HepG2 (cell line): ENCODE measurements at regions not wholly inside any gene's neighbourhood (a gene's known extent, or its start where the extent isn't known, plus 50 kb on each side); places are given as distances from the start of the nearest gene placed in this dataset.

Experiments
- ATAC-seq: fragments of 200-7000 bp; cut with Tn5 transposase; 3 replicates; pipeline ENCODE4 v1.9.1; 2020; ENCODE audit warnings: mild to moderate bottlenecking, moderate library complexity
- BruUV-seq: library from RNA; stranded (reverse); fragments of 400-500 nt; replicated peaks from 2 replicates; lab custom pipeline; 2021; lab: Mats Ljungman, UMichigan
- CTCF ChIA-PET: fragments of 300-600 bp; formaldehyde crosslinking; extraction: SDS; loops from one replicate; lab custom pipeline; 2021; ENCODE audit warnings: low total read pairs, inconsistent platforms, low intra/inter-chr PET ratio; lab: Yijun Ruan, JAX
- POLR2A ChIA-PET: fragments of 350-600 bp; sonication (Branson Sonifier 250); formaldehyde crosslinking; loops from one replicate; lab custom pipeline; 2020; ENCODE audit warnings: antibody characterized with exemption, inconsistent platforms; lab: Yijun Ruan, JAX
- DNase-seq: peaks from one replicate; pipeline ENCODE4 v3.0.0-alpha.2; 2015; ENCODE audit warnings: low spot score
- FAIRE-seq: peaks from 3 replicates; lab custom pipeline; 2011; peaks lifted over from hg19 to GRCh38; lab: Jason Lieb, UNC
- H2AFZ ChIP-seq: one replicate; pipeline ENCODE4 v1.6.1; 2011; ENCODE audit warnings: low read length, inconsistent platforms
- H3K27ac ChIP-seq: fragments of 300-600 bp; 3 replicates; pipeline ENCODE4 v1.8.0; 2011; ENCODE audit warnings: mixed run types, mild to moderate bottlenecking, mixed read lengths, low read length, inconsistent platforms; ENCODE audit not compliant: insufficient read depth; ENCODE audit errors: extremely low read length
- H3K27me3 ChIP-seq, 2 experiments: fragments of 200-600 bp in 1 of 2; 2 replicates in 1 of 2; 3 replicates in 1 of 2; pipeline versions ENCODE4 v1.6.0 to v1.8.0; 2011; ENCODE audit warnings: low read length in 2 of 2, mild to moderate bottlenecking in 2 of 2, moderate library complexity in 2 of 2, inconsistent platforms in 1 of 2; ENCODE audit not compliant: insufficient read depth in 2 of 2, control insufficient read depth in 1 of 2
- H3K36me3 ChIP-seq, 2 experiments: fragments of 200-600 bp in 1 of 2; replicated peaks in 1 of 2; 2 replicates in 1 of 2; 3 replicates in 1 of 2; pipeline versions ENCODE4 v1.5.1 to v1.8.0; 2011; ENCODE audit warnings: low read length in 2 of 2, inconsistent platforms in 1 of 2; ENCODE audit not compliant: insufficient read depth in 2 of 2, control insufficient read depth in 1 of 2
- H3K4me1 ChIP-seq: 2 replicates; pipeline ENCODE4 v1.5.1; 2012; ENCODE audit warnings: low read length, inconsistent platforms; ENCODE audit not compliant: insufficient read depth
- H3K4me2 ChIP-seq: 2 replicates; pipeline ENCODE4 v1.6.0; 2011; ENCODE audit warnings: low read depth, low read length, inconsistent platforms
- H3K4me3 ChIP-seq, 3 experiments: fragments of 200-600 bp in 1 of 3; sonication (generic), shearing (Covaris generic) in 1 of 3; replicated peaks in 1 of 3; 2 replicates each; pipeline ENCODE4 v1.5.1; 2011 to 2016; ENCODE audit warnings: low read length in 3 of 3, inconsistent platforms in 2 of 3, low read depth in 2 of 3, mild to moderate bottlenecking in 2 of 3, control low read depth in 1 of 3, mixed read lengths in 1 of 3; ENCODE audit not compliant: insufficient read depth in 1 of 3
- H3K79me2 ChIP-seq: one replicate; pipeline ENCODE4 v1.6.1; 2011; ENCODE audit warnings: low read length, inconsistent platforms; ENCODE audit not compliant: insufficient read depth
- H3K9ac ChIP-seq: 2 replicates; pipeline ENCODE4 v1.6.0; 2011; ENCODE audit warnings: mild to moderate bottlenecking, low read depth, low read length, inconsistent platforms; ENCODE audit not compliant: insufficient read depth
- H3K9me3 ChIP-seq: 2 replicates; pipeline ENCODE4 v1.5.1; 2012; ENCODE audit warnings: mild to moderate bottlenecking, low read length
- H4K20me1 ChIP-seq: 2 replicates; pipeline ENCODE4 v1.6.0; 2011; ENCODE audit warnings: inconsistent platforms, mild to moderate bottlenecking, low read length, moderate library complexity; ENCODE audit not compliant: insufficient read depth
- GZF1 ChIP-seq: sonication (generic); formaldehyde crosslinking; IDR thresholded peaks from 2 replicates; pipeline ENCODE4 v1.5.1; 2020; ENCODE audit warnings: mild to moderate bottlenecking, missing genetic modification reagents
- HNRNPK ChIP-seq: fragments of 200-400 bp; formaldehyde crosslinking; IDR thresholded peaks from 2 replicates; pipeline ENCODE4 v1.6.1; 2018; ENCODE audit warnings: low read length, low read depth, moderate library complexity, mild to moderate bottlenecking; ENCODE audit not compliant: poor library complexity, severe bottlenecking
- POLR2AphosphoS5 ChIP-seq: IDR thresholded peaks from 2 replicates; pipeline ENCODE4 v1.6.1; 2012; ENCODE audit warnings: low read depth, low read length
- SETDB1 ChIP-seq: sonication (generic); formaldehyde crosslinking; IDR thresholded peaks from 2 replicates; pipeline ENCODE4 v1.5.1; 2020; ENCODE audit warnings: missing genetic modification reagents, mild to moderate bottlenecking, borderline replicate concordance
- SOX13 ChIP-seq, 3 experiments: fragments of 450-650 bp in 1 of 3; sonication (generic) in 1 of 3; formaldehyde crosslinking in 1 of 3; IDR thresholded peaks in 2 of 3; conservative IDR thresholded peaks in 1 of 3; 2 replicates each; pipeline versions ENCODE4 v1.5.0 to v1.6.1; 2016 to 2020; ENCODE audit warnings: antibody characterized with exemption in 1 of 3, mild to moderate bottlenecking in 1 of 3, missing compliant biosample characterization in 1 of 3, missing genetic modification reagents in 1 of 3, moderate library complexity in 1 of 3
- ZBTB7B ChIP-seq: sonication (generic); formaldehyde crosslinking; IDR thresholded peaks from 2 replicates; pipeline ENCODE4 v1.4.0; 2020; ENCODE audit warnings: missing genetic modification reagents
- ZKSCAN1 ChIP-seq: fragments of 150-350 bp; IDR thresholded peaks from 2 replicates; pipeline ENCODE4 v1.6.1; 2014; ENCODE audit warnings: low read length
- ZNF383 ChIP-seq: sonication (generic); formaldehyde crosslinking; IDR thresholded peaks from 2 replicates; pipeline ENCODE4 v1.4.0; 2020; ENCODE audit warnings: missing genetic modification reagents, mild to moderate bottlenecking, borderline replicate concordance
- ZNF713 ChIP-seq: sonication (generic); formaldehyde crosslinking; IDR thresholded peaks from 2 replicates; pipeline ENCODE4 v1.4.0; 2020; ENCODE audit warnings: mild to moderate bottlenecking, missing genetic modification reagents
- ZNF766 ChIP-seq: sonication (generic); formaldehyde crosslinking; IDR thresholded peaks from 2 replicates; pipeline ENCODE4 v1.5.0; 2020; ENCODE audit warnings: missing genetic modification reagents, borderline replicate concordance
- ZNF850 ChIP-seq: sonication (generic); formaldehyde crosslinking; conservative IDR thresholded peaks from 2 replicates; pipeline ENCODE4 v1.9.0; 2021; ENCODE audit warnings: mild to moderate bottlenecking, missing genetic modification reagents
- WGBS: methylation state at CpG from one replicate; pipeline ENCODE4 v1.1.6; 2017; ENCODE audit warnings: low lambda C conversion rate; 5-methylcytosine and 5-hydroxymethylcytosine counted together
- in situ Hi-C: cut with HindIII; loops from 2 replicates; pipeline ENCODE4 v1.10.0; 2017; ENCODE audit warnings: low pct_unique_long_range_greater_than_20kb; ENCODE audit not compliant: extremely low pct_ligation_motif_present
- intact Hi-C: fragments of 100-400 bp; cut with micrococcal nuclease; formaldehyde crosslinking; loops from one replicate; pipeline ENCODE4 v1.10.0; 2022; ENCODE audit not compliant: unreplicated experiment
- TF ChIP-seq, protein P1 (sequence below): sonication (generic); formaldehyde crosslinking; IDR thresholded peaks from 2 replicates; pipeline ENCODE4 v1.4.0; 2020; ENCODE audit warnings: low read depth, mild to moderate bottlenecking, missing genetic modification reagents
- TF ChIP-seq, protein P2 (sequence below): sonication (generic); formaldehyde crosslinking; IDR thresholded peaks from 2 replicates; pipeline ENCODE4 v1.8.1; 2023; ENCODE audit warnings: mild to moderate bottlenecking, missing genetic modification reagents
- TF ChIP-seq, protein P3 (sequence below): sonication (generic); formaldehyde crosslinking; IDR thresholded peaks from 2 replicates; pipeline ENCODE4 v1.4.0; 2020; ENCODE audit warnings: mild to moderate bottlenecking, low read depth, missing genetic modification reagents
- TF ChIP-seq, protein P4 (sequence below): IDR thresholded peaks from 2 replicates; pipeline ENCODE4 v1.6.1; 2012; ENCODE audit warnings: inconsistent platforms
- TF ChIP-seq, protein P5 (sequence below): IDR thresholded peaks from 2 replicates; pipeline ENCODE4 v1.6.1; 2016; ENCODE audit warnings: missing genetic modification reagents, missing compliant biosample characterization
- TF ChIP-seq, protein P6 (sequence below): sonication (generic); formaldehyde crosslinking; IDR thresholded peaks from 2 replicates; pipeline ENCODE4 v1.8.1; 2023; ENCODE audit warnings: mild to moderate bottlenecking, moderate library complexity, missing genetic modification reagents

DNA sequence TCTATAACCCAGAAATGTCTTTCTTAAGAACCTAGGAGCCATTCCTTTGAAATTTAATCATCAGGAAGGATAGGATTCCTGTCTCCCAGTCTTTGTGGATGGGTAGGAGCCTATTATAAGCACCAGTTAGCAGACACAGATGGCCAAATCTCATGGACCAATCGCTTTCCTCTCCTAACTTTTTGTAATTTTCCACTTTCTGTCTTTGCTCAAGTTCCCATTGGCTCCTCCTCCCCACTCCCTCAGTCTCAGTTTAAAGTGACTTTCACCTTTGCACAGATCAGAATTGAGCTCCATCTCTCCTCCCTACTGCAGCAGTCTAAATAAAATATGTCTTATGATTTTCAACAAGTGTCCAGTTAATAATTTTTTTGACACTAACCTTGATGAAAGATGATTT is 192.3 kb downstream of the HS3ST3A1 start:
- peak; percentile 51 for FAIRE-seq
- Histone ChIP-seq H3K9ac (no peak overlapping the region), H3K27me3 (no peaks in the 10 kb centered on the region), H3K27ac (peak overlapping the region; percentile 8), H4K20me1 (no peaks in the 10 kb centered on the region), H2AFZ (no peak overlapping the region), H3K4me1 (peaks cover 76% of the 10 kb centered on the region), H3K9me3 (no peaks in the 10 kb centered on the region), H3K4me3 (no peak overlapping the region), H3K36me3 (no peaks in the 10 kb centered on the region), H3K4me2 (no peak overlapping the region), H3K79me2 (no peaks in the 10 kb centered on the region)
- intact Hi-C loops (loop anchor here (10.0 kb wide), 1 partner anchor 55 kb away; no protein-coding TSS in a partner anchor), in situ Hi-C loops (no loop called here)
- no peak for DNase-seq
- POLR2A ChIA-PET: no interaction called here
- no TSS peak for BruUV-seq
- CTCF ChIA-PET: no interaction called here
- ATAC-seq: peak; percentile 33
- WGBS: 17% methylated on average over 1 of the region's 1 CpG
- TF ChIP-seq GZF1 (CRISPR knock-in tag) (no peak), SOX13 (IDR thresholded peaks at IDR 0.05) (no peak), SOX13 (CRISPR knock-in tag; conservative IDR thresholded peaks at IDR 0.05 in 1 of 2, IDR thresholded peaks at IDR 0.05 in 1 of 2) (no peak), ZNF850 (no peak), SETDB1 (CRISPR knock-in tag) (no peak), ZKSCAN1 (no peak), POLR2AphosphoS5 (0 out of 2 replicates have a peak, but pooled peaks have one; percentile 28), ZBTB7B (0 out of 2 replicates have a peak, but pooled peaks have one; percentile 5), ZNF383 (CRISPR knock-in tag) (no peak), HNRNPK (no peak), ZNF713 (CRISPR knock-in tag) (no peak), ZNF766 (CRISPR knock-in tag) (no peak)
- TF ChIP-seq, protein P1, sequence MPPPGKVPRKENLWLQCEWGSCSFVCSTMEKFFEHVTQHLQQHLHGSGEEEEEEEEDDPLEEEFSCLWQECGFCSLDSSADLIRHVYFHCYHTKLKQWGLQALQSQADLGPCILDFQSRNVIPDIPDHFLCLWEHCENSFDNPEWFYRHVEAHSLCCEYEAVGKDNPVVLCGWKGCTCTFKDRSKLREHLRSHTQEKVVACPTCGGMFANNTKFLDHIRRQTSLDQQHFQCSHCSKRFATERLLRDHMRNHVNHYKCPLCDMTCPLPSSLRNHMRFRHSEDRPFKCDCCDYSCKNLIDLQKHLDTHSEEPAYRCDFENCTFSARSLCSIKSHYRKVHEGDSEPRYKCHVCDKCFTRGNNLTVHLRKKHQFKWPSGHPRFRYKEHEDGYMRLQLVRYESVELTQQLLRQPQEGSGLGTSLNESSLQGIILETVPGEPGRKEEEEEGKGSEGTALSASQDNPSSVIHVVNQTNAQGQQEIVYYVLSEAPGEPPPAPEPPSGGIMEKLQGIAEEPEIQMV (CRISPR knock-in tag): no peak
- TF ChIP-seq, protein P2, sequence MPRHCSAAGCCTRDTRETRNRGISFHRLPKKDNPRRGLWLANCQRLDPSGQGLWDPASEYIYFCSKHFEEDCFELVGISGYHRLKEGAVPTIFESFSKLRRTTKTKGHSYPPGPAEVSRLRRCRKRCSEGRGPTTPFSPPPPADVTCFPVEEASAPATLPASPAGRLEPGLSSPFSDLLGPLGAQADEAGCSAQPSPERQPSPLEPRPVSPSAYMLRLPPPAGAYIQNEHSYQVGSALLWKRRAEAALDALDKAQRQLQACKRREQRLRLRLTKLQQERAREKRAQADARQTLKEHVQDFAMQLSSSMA (CRISPR knock-in tag): no peak
- TF ChIP-seq, protein P3, sequence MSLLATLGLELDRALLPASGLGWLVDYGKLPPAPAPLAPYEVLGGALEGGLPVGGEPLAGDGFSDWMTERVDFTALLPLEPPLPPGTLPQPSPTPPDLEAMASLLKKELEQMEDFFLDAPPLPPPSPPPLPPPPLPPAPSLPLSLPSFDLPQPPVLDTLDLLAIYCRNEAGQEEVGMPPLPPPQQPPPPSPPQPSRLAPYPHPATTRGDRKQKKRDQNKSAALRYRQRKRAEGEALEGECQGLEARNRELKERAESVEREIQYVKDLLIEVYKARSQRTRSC (CRISPR knock-in tag): no peak
- TF ChIP-seq, protein P4, sequence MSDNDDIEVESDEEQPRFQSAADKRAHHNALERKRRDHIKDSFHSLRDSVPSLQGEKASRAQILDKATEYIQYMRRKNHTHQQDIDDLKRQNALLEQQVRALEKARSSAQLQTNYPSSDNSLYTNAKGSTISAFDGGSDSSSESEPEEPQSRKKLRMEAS: no peak
- TF ChIP-seq, protein P5, sequence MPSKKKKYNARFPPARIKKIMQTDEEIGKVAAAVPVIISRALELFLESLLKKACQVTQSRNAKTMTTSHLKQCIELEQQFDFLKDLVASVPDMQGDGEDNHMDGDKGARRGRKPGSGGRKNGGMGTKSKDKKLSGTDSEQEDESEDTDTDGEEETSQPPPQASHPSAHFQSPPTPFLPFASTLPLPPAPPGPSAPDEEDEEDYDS (CRISPR knock-in tag): peak; percentile 42; the same call in 1 of the 2 replicates
- TF ChIP-seq, protein P6, sequence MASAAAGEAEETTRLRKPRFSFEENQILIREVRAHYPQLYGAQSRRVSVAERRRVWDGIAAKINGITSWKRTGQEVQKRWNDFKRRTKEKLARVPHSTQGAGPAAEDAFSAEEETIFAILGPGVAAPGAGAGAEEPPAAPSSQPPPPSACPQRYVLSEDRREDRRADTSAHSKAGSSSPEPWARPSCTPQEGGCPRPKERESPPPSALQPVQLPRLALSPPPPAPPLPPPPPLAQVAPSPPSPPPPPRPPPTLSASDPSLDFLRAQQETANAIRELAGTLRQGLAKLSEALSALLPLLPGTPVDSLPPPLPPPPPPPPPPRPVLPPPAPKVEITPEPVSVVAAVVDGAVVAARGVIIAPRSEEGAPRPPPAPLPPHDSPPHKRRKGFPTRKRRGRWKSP (CRISPR knock-in tag): no peak
